IMR-90 (cell line): ENCODE measurements at regions not wholly inside any gene's neighbourhood (a gene's known extent, or its start where the extent isn't known, plus 50 kb on each side); places are given as distances from the start of the nearest gene placed in this dataset.

Experiments
- FOS ChIP-seq: fragments of 150-350 bp; IDR thresholded peaks from 2 replicates; pipeline ENCODE4 v1.6.1; 2016; ENCODE audit warnings: low read depth, low read length
- POLR2A ChIP-seq: IDR thresholded peaks from 2 replicates; pipeline ENCODE4 v1.6.1; 2012; ENCODE audit warnings: mild to moderate bottlenecking, low read depth, low read length
- TF ChIP-seq, protein P1 (sequence below): conservative IDR thresholded peaks from 2 replicates; pipeline ENCODE4 v1.5.1; 2012; ENCODE audit warnings: mild to moderate bottlenecking, low read depth, low read length, improper control_type of control experiment

DNA sequence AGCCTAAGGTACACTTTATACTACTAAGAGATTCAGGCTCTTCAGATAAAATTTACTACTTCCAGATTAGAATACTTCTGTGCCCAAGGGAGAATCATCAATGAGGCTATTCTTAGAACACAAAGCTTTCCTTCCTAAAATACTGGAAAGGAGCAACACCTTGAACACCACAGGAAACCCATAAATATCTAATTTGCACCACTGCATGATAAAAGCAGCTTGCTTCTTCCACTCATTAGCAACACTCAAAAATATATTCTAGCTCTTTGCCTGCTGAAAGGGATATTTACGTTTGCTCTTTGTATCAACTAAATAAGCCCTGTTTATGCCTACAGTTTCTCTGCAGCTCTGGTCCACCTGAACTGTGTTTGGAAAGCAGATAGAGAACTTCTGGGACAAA, 284.3 kb downstream of the RWDD3 start:
- TF ChIP-seq POLR2A (no peak), FOS (no peak)
- TF ChIP-seq, protein P1, sequence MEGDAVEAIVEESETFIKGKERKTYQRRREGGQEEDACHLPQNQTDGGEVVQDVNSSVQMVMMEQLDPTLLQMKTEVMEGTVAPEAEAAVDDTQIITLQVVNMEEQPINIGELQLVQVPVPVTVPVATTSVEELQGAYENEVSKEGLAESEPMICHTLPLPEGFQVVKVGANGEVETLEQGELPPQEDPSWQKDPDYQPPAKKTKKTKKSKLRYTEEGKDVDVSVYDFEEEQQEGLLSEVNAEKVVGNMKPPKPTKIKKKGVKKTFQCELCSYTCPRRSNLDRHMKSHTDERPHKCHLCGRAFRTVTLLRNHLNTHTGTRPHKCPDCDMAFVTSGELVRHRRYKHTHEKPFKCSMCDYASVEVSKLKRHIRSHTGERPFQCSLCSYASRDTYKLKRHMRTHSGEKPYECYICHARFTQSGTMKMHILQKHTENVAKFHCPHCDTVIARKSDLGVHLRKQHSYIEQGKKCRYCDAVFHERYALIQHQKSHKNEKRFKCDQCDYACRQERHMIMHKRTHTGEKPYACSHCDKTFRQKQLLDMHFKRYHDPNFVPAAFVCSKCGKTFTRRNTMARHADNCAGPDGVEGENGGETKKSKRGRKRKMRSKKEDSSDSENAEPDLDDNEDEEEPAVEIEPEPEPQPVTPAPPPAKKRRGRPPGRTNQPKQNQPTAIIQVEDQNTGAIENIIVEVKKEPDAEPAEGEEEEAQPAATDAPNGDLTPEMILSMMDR = no peak
